HG03066 (cell line): ENCODE measurements at regions not wholly inside any gene's neighbourhood (a gene's known extent, or its start where the extent isn't known, plus 50 kb on each side); places are given as distances from the start of the nearest gene placed in this dataset.

Source experiments
- ATAC-seq: cut with Tn5 transposase; IDR thresholded peaks from one replicate; pipeline ENCODE4 v1.9.1; 2021; ENCODE audit warnings: low read depth; ENCODE audit not compliant: unreplicated experiment

GRCh38 chr4:111880116-111880515, 265.1 kb upstream of the FAM241A start:
- no peak for ATAC-seq

- no peak for ATAC-seq
These were observed 261.7 kb upstream of the FAM241A start for GRCh38 chr4:111883557-111883999.

GRCh38 chr4:111890412-111890811, 254.8 kb upstream of the FAM241A start:
- no peak for ATAC-seq

- peak; percentile 66 for ATAC-seq
These were observed 239.7 kb upstream of the FAM241A start for GRCh38 chr4:111905511-111905910.

DNA sequence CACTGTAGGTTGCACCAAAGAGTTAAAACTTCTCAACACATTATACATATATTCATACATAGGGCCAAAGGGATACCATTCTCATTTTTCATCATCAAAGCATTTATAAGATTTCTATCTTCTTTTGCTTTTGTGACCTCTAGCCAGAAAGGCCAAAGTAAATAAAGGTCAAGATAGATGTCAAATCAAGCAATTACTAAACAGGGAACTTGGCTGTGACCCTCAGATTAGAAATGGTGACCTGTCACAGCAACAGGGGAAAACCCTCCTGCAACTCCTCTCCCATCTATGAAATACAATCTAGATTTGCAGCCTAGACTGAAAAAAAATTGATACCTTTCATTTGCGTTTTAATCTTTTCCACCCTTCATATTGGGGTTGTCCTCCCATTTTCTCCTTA, 225.6 kb upstream of the FAM241A start:
- ATAC-seq = no peak

DNA sequence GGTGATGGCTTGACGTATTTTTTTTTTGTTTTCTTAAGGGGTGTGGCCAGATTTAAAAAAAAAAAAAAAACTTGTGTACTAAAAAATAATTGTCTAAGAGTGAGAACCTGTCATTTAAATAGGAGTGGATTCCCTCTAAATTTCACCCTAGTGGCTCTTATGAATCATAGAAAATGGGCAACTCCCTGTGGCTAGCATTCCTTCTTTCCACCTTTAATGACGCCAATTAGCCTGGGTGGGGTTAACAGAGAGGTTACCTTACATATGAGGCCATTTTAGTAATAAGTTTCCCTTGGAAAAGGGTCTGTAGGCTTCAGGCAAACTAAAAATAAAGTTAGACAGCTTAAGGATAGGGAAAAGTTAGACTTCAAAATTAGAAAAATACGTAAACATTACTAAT, 223.5 kb upstream of the FAM241A start:
- no peak for ATAC-seq

DNA sequence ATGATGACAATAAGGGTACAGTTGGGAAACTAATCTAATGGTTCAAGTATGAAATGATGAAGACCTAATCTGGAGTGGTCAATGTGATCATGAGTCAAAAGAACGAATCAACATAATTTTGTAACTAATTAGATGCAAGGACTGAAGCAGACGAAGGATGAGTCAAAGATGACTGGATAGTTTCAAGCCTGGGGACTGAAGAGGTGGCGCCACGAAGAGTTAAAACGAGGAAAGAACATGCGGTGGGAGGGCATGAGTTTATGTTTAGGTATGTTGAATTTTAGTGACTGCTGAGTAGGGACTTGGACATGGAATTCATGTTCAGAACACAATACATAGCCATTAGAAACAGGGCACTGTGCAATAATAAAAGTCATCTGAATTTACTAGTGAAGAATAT, 221.5 kb upstream of the FAM241A start:
- no peak for ATAC-seq

- ATAC-seq = no peak
These were observed 220.6 kb upstream of the FAM241A start for GRCh38 chr4:111924696-111925095.

GRCh38 chr4:111930659-111931058, 214.6 kb upstream of the FAM241A start:
- peak; percentile 99 for ATAC-seq

DNA sequence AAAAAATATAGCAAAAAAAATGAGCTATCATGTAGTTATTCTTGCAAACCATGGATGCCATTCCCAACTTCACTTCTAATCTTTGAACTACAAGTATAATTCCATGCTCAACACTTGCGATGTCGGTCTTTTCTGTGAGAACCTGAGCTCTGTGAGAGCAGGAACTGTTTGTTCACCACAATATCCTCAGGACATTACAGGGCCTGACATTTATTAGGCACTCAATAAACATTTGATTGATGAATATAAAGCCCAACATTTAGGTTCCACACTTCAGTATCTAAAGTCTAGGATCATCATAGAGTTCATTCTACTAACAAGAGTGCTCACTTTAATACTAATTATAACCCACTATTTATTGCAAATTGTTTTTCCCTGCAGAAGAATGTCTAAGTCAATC, 211.6 kb upstream of the FAM241A start:
- ATAC-seq = no peak

DNA sequence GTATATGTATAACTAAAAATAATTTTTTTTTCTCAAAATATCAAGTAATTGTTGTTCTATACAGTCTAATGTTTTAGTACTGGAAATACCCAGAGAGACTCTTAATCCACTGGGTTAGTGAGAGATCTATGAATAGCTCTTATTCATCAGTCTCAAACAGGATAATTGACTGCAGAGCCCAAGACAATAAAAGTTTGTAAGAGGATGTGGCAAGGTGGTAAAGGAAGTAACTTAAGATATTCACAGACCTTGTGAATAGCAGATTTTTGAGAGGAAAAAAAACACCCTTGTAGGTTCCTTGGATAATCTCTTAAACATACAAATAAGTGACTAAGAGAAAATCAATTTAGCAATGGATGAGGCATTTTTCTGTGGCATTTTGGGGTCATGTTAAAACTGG, 210.9 kb upstream of the FAM241A start:
- no peak for ATAC-seq

- peak; percentile 90 for ATAC-seq
These were observed 207.9 kb upstream of the FAM241A start for GRCh38 chr4:111937368-111937767.

DNA sequence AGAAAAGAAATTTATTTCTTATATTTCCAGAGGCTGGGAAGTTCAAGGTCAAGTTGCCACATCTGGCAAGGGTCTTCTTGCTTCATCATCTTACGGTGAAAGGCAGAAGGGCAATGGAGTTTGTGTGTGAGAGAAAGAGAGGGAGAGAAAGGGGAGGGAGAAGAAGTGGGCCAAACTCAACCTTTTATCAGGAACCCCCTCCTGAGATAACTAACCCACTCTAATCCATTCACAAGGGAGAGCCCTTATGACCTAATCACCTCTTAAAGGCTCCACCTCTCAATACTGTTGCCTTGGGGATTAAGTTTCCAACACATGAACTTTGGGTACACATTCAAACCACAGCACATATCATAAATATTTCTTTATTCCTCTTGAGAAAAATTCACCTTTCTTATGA, 203.3 kb upstream of the FAM241A start:
- ATAC-seq = no peak

DNA sequence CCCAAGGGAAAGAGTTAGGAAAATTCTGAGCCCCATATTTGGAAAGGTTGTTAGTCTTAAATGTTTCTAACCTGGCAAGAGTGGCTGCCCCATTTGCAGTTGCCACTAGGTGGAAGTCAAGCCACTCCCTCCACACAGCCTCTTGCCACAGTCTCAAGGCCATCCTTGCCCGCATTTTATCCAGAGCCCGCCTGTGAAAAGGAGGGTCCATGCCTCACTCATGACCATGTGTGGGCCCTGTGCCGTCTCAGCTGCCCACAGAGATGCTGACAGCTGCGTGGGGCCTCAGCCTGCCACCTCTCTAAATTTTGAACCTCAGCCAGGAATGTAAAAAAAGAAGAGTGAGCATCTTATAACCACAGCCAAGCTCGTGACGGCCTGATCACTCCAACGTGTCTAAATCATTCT, 201.5 kb upstream of the FAM241A start:
- peak; percentile 92 for ATAC-seq

- ATAC-seq = no peak
These were observed 200.2 kb upstream of the FAM241A start for GRCh38 chr4:111945014-111945413.

DNA sequence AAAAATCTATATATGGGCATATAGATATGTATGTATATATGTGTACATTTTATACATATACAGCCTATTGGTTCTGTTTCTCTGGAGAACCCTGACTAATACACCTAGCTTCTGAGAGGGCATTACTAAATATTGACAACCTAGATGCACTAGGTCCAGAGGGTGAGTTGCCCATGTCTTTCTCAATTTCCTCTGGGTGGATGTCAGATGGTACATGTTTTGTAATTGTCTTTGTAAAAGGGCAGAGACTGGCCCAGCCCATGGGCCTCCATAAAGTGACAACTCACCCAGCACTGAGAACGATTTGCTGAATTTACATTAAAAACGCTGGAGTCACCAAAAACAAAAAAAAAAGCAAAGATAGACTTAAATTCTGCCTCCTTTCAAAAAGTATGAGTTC, 198.5 kb upstream of the FAM241A start:
- ATAC-seq = no peak

DNA sequence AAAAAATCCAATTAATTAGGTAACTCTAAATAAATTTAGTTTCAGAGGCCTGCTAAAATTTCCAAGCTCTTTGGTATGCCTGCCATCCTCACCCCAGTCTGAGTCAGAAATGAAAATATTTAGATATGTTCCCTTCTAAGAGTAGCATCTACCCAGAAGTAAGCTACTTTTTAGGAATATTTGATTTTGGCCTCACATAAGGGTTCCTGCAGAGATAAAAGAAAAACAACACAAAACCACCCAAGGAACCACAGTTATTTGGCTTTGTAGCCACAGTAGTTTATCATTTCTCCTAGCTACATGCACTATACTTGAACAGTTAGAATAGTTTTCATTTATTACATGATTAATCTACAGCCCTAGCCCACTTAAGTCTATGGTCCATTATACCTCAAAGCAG, 192.6 kb upstream of the FAM241A start:
- no peak for ATAC-seq

DNA sequence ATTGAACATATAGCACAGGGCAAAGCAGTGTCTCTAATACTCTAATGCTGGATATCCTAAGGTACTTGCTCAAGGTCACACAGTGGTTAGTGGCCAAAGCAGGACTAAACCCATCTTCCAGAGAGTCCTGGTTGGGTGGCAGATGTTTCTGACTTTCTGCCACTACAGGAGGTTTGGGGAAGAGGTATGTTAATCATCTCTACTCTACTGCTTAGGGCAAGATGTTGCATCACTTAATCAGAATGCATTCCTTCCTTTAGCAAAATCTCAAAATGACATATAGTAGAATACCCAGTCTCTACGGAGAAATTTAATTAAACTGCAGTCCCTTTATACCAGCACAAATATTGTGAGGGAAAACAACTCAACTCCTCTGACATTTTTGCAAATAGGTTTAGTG, 190.7 kb upstream of the FAM241A start:
- ATAC-seq = no peak

DNA sequence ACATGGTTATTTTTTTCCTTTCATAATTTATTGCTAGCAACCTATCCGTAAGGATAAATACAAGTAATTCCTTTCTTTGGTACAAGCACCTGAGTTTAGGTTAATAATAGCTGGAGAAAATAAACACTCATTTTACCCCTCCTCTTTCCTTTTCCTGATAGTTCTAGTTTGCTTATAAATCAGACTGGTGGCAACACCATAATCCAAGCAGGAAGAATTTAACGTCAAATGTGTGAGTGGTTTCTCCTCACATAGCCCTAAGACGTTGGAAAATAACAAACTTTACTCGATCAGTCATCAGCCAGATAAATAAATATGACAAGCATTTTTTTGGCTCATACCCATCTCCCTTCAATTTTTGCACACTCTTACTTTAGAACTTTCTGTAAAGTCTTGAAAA, 190.3 kb upstream of the FAM241A start:
- no peak for ATAC-seq

DNA sequence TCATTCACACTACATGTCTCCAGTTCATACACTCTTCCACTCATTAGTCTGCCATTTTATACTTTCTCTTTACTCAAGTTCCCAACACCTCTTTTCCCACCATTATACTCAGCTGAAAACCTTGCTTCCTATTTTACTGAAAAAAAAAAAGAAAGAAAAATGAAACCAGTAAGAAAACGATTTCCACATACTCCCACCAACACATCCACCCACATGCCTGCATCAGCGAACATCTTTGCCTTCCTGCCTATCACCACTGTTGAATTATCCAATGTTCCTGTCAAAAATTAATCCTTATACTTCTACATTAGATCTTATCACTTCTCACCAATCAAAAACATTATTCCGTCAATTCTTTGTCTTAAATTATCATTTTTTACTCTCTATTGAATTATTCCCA, 188.1 kb upstream of the FAM241A start:
- ATAC-seq = no peak

GRCh38 chr4:111957997-111958396, 187.3 kb upstream of the FAM241A start:
- no peak for ATAC-seq

DNA sequence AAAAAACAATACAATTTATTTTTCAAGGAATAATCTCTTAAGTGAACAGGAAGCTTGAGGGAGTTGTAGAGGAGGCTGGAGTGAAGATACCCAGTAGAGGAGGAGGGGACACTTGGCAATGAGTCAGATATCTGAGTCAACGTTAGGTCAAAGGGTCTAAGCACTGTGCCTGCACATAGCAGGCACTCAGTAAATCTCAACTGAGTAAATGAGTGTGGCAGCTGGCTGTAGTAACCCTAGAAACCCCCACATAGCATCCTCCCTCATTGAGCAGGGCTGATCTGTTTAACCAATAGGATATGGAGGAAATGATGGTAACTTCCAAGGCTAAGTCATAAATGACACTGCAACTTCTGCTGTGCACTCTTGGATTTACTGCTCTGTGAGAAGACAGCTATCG, 186.0 kb upstream of the FAM241A start:
- ATAC-seq = no peak

DNA sequence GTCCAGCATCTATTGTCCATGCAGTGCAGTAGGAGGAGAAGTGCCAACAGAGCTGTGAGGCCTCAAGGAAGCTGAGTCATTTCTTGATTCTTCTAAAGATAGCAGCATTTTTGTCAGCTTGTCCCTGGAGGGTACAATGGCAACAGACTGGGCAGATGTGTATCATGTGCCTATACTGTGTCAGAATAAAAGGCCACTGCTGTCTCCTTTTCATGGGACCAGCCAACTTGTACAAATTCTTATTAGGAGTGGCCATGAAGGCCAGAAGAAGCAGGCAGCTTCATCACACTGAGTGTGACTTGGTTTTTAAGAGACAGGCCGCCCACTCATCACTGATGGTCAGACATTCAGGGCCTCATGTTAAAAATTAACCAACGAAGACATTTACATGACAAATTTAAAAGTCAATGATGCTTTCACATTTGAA, 185.0 kb upstream of the FAM241A start:
- ATAC-seq = peak; percentile 92
